IMR-90 (cell line): ENCODE measurements at regions not wholly inside any gene's neighbourhood (a gene's known extent, or its start where the extent isn't known, plus 50 kb on each side); places are given as distances from the start of the nearest gene placed in this dataset.
"Not testable (repeated sequence)": the region's sequence is repeated elsewhere in the genome, so short reads cannot be mapped to it uniquely, and the experiment has no call there.

Experiments
- ATAC-seq: fragments of 200-7000 bp; cut with Tn5 transposase; 2 replicates; pipeline ENCODE4 v1.9.1; 2020; ENCODE audit warnings: low read depth, mild to moderate bottlenecking, moderate library complexity
- BruUV-seq: library from RNA; stranded (reverse); fragments of 400-500 nt; replicated peaks from 2 replicates; lab custom pipeline; 2021; lab: Mats Ljungman, UMichigan
- CTCF ChIA-PET: fragments of 300-600 bp; formaldehyde crosslinking; extraction: SDS; loops from one replicate; lab custom pipeline; 2021; ENCODE audit warnings: antibody characterized with exemption; lab: Yijun Ruan, JAX
- POLR2A ChIA-PET: fragments of 300-600 bp; sonication (Branson Sonifier 250); formaldehyde crosslinking; loops from one replicate; lab custom pipeline; 2022; ENCODE audit warnings: antibody characterized with exemption; ENCODE audit not compliant: unreplicated experiment; lab: Charles Lee
- DNase-seq: peaks from one replicate; pipeline ENCODE4 v3.0.0; 2013
- H2AFZ ChIP-seq: replicated peaks from 2 replicates; pipeline ENCODE3; 2013; ENCODE audit warnings: low read length, mild to moderate bottlenecking; ENCODE audit not compliant: poor library complexity
- H2AK5ac ChIP-seq: 2 replicates; pipeline ENCODE4 v1.6.1; 2013; ENCODE audit warnings: low read depth, low read length, inconsistent platforms
- H2AK9ac ChIP-seq: replicated peaks from 2 replicates; pipeline ENCODE3; 2013; ENCODE audit warnings: mild to moderate bottlenecking, low read depth, low read length, moderate library complexity; ENCODE audit not compliant: poor library complexity
- H2BK120ac ChIP-seq: 2 replicates; pipeline ENCODE4 v1.6.1; 2013; ENCODE audit warnings: low read depth, low read length, inconsistent platforms
- H2BK15ac ChIP-seq: 3 replicates; pipeline ENCODE4 v1.6.1; 2013; ENCODE audit warnings: low read depth, low read length, inconsistent platforms
- H2BK20ac ChIP-seq: 2 replicates; pipeline ENCODE4 v1.6.1; 2013; ENCODE audit warnings: low read depth, mild to moderate bottlenecking, inconsistent platforms, low read length, moderate library complexity
- H2BK5ac ChIP-seq: 2 replicates; pipeline ENCODE4 v1.6.1; 2013; ENCODE audit warnings: mild to moderate bottlenecking, low read depth, low read length, inconsistent platforms; ENCODE audit not compliant: poor library complexity, severe bottlenecking
- H3K14ac ChIP-seq: replicated peaks from 2 replicates; pipeline ENCODE4 v1.6.1; 2013; ENCODE audit warnings: low read depth, low read length, inconsistent platforms
- H3K18ac ChIP-seq: 2 replicates; pipeline ENCODE4 v1.6.1; 2013; ENCODE audit warnings: low read depth, low read length, control low read depth
- H3K23ac ChIP-seq: 2 replicates; pipeline ENCODE4 v1.6.1; 2013; ENCODE audit warnings: low read depth, low read length, inconsistent platforms
- H3K27ac ChIP-seq: 2 replicates; pipeline ENCODE4 v1.5.1; 2013; ENCODE audit warnings: mild to moderate bottlenecking, control low read depth, low read length; ENCODE audit not compliant: insufficient read depth
- H3K27me3 ChIP-seq: 2 replicates; pipeline ENCODE4 v1.6.1; 2013; ENCODE audit warnings: low read length; ENCODE audit not compliant: control insufficient read depth, insufficient read depth
- H3K36me3 ChIP-seq: 2 replicates; pipeline ENCODE4 v1.6.1; 2013; ENCODE audit warnings: low read length, mixed read lengths; ENCODE audit not compliant: control insufficient read depth, insufficient read depth
- H3K4ac ChIP-seq: 2 replicates; pipeline ENCODE4 v1.6.1; 2013; ENCODE audit warnings: low read depth, low read length, inconsistent platforms
- H3K4me1 ChIP-seq: 2 replicates; pipeline ENCODE4 v1.6.1; 2013; ENCODE audit warnings: low read length, mixed read lengths; ENCODE audit not compliant: control insufficient read depth, insufficient read depth
- H3K4me2 ChIP-seq: 2 replicates; pipeline ENCODE4 v1.6.1; 2013; ENCODE audit warnings: low read depth, mild to moderate bottlenecking, control low read depth, low read length, moderate library complexity
- H3K4me3 ChIP-seq: 2 replicates; pipeline ENCODE4 v1.5.1; 2013; ENCODE audit warnings: low read depth, mild to moderate bottlenecking, control low read depth, low read length, moderate library complexity; ENCODE audit not compliant: insufficient read depth
- H3K56ac ChIP-seq: 2 replicates; pipeline ENCODE4 v1.6.1; 2013; ENCODE audit warnings: low read length, inconsistent platforms; ENCODE audit not compliant: insufficient read depth; ENCODE audit errors: extremely low read depth
- H3K79me1 ChIP-seq, 2 experiments: 2 replicates each; pipeline ENCODE4 v1.6.1; 2013; ENCODE audit warnings: low read length in 2 of 2, inconsistent platforms in 1 of 2, low read depth in 1 of 2
- H3K9ac ChIP-seq: 2 replicates; pipeline ENCODE4 v1.6.1; 2013; ENCODE audit warnings: low read depth, low read length, control low read depth
- H3K9me1 ChIP-seq: 2 replicates; pipeline ENCODE4 v1.6.1; 2013; ENCODE audit warnings: low read length, inconsistent platforms; ENCODE audit not compliant: insufficient read depth
- H3K9me3 ChIP-seq: 2 replicates; pipeline ENCODE4 v1.6.1; 2013; ENCODE audit warnings: low read length; ENCODE audit not compliant: control insufficient read depth, insufficient read depth
- H4K20me1 ChIP-seq: 2 replicates; pipeline ENCODE4 v1.6.1; 2013; ENCODE audit warnings: low read length, inconsistent platforms; ENCODE audit not compliant: insufficient read depth
- H4K5ac ChIP-seq: 2 replicates; pipeline ENCODE4 v1.6.1; 2013; ENCODE audit warnings: mild to moderate bottlenecking, low read depth, low read length, control low read depth
- H4K8ac ChIP-seq, 2 experiments: 2 replicates each; pipeline ENCODE4 v1.6.1; 2013; ENCODE audit warnings: low read depth in 2 of 2, low read length in 2 of 2, control low read depth in 1 of 2, inconsistent platforms in 1 of 2
- H4K91ac ChIP-seq: 2 replicates; pipeline ENCODE4 v1.6.1; 2013; ENCODE audit warnings: low read depth, low read length, inconsistent platforms; ENCODE audit not compliant: insufficient read depth
- WGBS, 2 experiments: methylation state at CpG; one replicate each; pipeline versions ENCODE4 v1.1.5 to v1.1.7; 2013; ENCODE audit warnings: missing lambda C conversion rate in 2 of 2; ENCODE audit not compliant: insufficient read length in 1 of 2; ENCODE audit errors: extremely low coverage in 2 of 2; 5-methylcytosine and 5-hydroxymethylcytosine counted together
- dilution Hi-C: fragments of 300-500 bp; cut with HindIII; formaldehyde crosslinking; loops from one replicate; pipeline ENCODE4 v1.14.3; 2018; ENCODE audit warnings: low sequenced_read_pairs; ENCODE audit not compliant: unreplicated experiment
- in situ Hi-C: fragments of 300-500 bp; cut with MboI; formaldehyde crosslinking; loops from 3 replicates; pipeline ENCODE4 v1.14.3; 2019; ENCODE audit warnings: low sequenced_read_pairs, inconsistent platforms, mixed read lengths
- intact Hi-C: fragments of 100-400 bp; cut with micrococcal nuclease; formaldehyde crosslinking; loops from 2 replicates; pipeline ENCODE4 v1.10.0; 2022

- H2BK20ac ChIP-seq, H4K5ac ChIP-seq, H2BK120ac ChIP-seq, H3K27ac ChIP-seq, H3K9ac ChIP-seq, H4K20me1 ChIP-seq, H3K4ac ChIP-seq, H3K27me3 ChIP-seq, CTCF ChIA-PET, DNase-seq, H3K4me2 ChIP-seq, H4K91ac ChIP-seq, BruUV-seq, H3K9me3 ChIP-seq, H2AK9ac ChIP-seq, intact Hi-C loops, H3K4me1 ChIP-seq, H3K36me3 ChIP-seq, H3K4me3 ChIP-seq, H3K9me1 ChIP-seq, H2BK15ac ChIP-seq, dilution Hi-C loops, H3K18ac ChIP-seq, H3K56ac ChIP-seq, ATAC-seq, H3K14ac ChIP-seq, H3K79me1 ChIP-seq, H4K8ac ChIP-seq, POLR2A ChIA-PET, H3K23ac ChIP-seq, H2AK5ac ChIP-seq, H2AFZ ChIP-seq, in situ Hi-C loops: not testable (repeated sequence)
- H2BK5ac ChIP-seq = peak overlapping the region; percentile 39
- WGBS, 2 experiments = no CpG with 5 or more reads among the region's 4 CpGs
Measured at GRCh38 chr2:87262184-87262702, 240.6 kb upstream of the PLGLB1 start.

DNA sequence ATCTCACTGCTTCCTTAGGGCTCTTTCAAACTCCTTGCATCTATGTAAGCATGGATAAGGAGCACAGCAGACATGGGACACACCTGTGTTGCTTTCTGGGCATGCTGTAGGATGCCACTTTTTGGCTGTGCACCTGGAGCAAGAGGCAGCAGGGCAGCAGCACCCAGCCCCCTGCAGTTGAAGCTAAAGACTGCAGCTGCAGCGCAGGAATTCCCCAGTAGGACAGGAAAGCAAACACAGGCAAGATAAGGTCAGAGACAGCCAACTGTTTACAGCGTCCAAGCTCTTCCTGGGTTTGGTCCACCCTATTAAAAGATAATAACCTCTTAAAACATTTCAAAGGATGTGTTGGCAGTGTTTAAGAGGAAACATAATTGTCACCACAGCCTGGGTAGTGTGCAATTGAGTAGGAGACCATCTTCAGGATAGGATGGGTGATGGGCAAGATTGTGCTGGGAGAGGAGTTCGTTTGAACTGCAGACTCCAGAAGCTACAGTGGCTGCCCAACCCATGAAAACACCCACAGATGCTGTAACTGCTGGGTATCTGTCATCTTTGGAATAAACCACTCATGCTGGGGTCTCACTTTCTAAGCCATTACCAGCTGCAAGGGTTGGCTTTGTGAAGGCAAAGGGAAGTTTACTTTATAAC lies 242.3 kb upstream of the PLGLB1 start:
- H3K4ac ChIP-seq, H3K79me1 ChIP-seq, DNase-seq, H3K4me2 ChIP-seq, in situ Hi-C loops, POLR2A ChIA-PET, BruUV-seq, CTCF ChIA-PET, H3K9ac ChIP-seq, intact Hi-C loops, H3K27ac ChIP-seq, H2AK9ac ChIP-seq, H3K4me3 ChIP-seq, H3K18ac ChIP-seq, H3K9me3 ChIP-seq, H2AFZ ChIP-seq, H3K27me3 ChIP-seq, H4K5ac ChIP-seq, H4K8ac ChIP-seq, H2BK5ac ChIP-seq, H4K91ac ChIP-seq, H3K14ac ChIP-seq, H2AK5ac ChIP-seq, H2BK120ac ChIP-seq, H3K56ac ChIP-seq, H3K4me1 ChIP-seq, H3K36me3 ChIP-seq, H3K23ac ChIP-seq, H4K20me1 ChIP-seq, H2BK20ac ChIP-seq, H3K9me1 ChIP-seq, dilution Hi-C loops, H2BK15ac ChIP-seq: not testable (repeated sequence)
- ATAC-seq = peak; percentile 58
- no CpG with 5 or more reads among the region's 3 CpGs for WGBS, 2 experiments
